ENCODE measurements at regions not wholly inside any gene's neighbourhood (a gene's known extent, or its start where the extent isn't known, plus 50 kb on each side); places are given as distances from the start of the nearest gene placed in this dataset.

DNA sequence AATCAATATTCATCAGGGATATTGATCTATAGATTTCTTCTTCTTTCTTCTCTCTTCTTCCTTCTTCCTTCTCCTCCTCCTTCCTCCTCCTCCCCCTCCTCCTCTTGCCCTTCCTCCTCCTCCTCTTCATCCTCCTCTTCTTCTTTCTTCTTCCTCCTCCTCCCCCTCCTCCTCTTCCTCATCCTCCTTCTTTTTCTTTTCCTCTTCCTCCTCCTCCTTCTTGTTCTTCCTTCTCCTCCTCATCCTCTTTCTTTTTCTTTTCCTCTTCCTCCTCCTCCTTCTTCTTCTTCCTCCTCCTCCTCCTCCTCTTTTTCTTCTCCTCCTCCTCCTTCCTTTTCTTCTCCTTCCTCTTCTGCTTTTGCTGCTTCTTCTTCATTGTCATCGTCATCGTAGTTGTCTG is 52.4 kb upstream of the SERINC1 start:
- DNase-seq: no peak

DNA sequence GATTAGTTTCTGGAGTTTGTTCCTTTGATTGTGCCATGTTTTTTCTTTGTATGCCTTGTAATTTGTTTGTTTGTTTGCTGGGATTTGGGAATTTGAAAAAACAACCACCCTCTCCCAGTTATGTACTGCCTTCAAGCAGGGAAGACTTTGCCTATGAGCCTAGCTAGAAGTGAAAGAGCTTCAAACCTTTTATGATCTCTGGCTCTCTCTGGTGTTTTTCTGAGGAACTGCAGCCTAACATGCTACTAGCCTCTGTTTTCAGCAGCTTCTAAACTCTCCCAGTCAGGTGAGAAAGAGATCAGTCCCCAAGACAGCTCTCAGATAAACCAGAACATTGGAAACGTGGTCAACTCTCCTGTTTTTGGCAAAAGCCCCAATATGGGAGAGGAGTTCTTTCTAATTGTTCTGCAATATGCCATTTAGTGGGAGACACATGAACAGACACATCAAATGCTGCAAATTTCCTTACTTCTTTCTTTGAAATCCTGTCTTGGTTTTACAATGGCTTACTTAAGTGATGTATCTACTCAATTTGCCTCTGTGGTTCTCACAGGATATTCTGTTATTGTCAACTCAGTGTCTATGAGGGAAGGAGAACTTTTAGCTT is 58.9 kb upstream of the SERINC1 start:
- DNase-seq: peak; percentile 45

DNA sequence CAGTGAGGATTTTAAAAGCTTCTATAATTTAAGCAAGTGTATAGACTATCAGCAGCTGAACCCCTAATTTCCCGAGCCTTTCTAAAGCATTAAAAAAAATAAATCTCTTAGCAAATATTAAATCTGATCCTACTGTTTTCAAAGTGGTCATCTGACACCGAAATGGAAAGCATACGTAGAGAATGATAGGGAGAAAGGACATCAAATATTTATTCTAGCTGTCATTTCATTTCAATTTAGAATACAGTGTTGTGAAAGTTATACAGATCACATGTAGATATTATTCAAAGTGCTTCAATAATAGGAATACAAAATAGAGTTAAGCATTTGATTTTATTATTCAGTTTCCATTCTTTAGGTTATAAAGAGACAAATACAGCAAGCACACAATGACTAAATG is 61.9 kb upstream of the PKIB start:
- DNase-seq: no peak

DNA sequence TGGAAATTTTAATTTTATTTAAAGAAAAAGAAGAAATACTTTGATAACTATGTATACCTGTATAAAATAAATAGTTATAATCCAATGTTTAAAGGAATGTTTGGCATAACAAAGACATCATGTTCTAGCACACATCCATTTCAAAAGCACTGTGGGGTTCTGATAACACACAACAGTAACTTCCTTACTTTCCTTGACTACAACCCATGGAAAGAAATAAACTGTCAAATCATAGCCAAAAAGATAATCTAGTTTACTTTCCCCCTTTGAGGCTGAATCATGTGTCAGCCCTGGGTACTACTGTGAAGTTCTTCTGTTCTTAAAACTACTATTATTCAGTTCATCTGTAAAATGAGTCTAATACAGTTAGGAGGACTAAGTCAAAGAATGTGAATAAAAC is 61.4 kb upstream of the PKIB start:
- DNase-seq: no peak

DNA sequence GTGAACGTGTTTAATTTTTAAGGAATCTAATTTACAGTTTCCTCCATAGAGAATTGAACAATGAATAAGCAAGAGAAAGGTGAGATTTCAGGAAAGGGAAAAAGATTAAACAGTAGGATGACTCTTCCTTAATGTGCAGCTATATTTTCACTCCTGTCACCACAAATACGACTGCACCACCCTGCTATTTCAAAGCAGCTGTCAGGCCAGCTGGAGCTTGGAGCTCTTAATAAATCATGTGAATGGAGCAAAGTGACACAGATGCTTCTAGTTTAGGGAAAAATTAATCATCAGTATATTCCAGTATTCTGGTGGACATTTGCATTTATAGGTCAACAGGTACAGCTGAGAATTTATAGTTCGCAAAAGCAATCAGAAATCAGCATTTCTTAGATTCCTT is 56.5 kb upstream of the PKIB start:
- DNase-seq: no peak

DNA sequence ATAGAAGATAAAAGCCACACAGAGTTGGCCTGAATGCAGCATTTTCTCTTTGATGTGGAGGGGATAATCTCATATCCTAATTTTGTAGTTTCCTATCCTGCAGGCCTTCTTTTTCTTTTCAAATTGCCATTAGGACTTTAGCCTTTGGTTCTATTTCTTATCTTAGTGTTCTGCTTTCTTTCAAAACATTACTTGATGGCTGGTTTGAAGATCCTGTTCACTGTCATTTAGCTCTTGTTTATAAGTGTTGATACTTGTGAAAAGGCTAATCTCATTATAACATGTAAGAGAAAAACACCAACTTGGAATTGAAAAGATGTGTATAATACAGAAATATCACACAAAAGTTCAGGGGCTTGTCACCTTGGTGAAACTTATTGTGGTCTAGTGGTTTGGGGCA is 54.6 kb upstream of the PKIB start:
- DNase-seq: no peak

DNA sequence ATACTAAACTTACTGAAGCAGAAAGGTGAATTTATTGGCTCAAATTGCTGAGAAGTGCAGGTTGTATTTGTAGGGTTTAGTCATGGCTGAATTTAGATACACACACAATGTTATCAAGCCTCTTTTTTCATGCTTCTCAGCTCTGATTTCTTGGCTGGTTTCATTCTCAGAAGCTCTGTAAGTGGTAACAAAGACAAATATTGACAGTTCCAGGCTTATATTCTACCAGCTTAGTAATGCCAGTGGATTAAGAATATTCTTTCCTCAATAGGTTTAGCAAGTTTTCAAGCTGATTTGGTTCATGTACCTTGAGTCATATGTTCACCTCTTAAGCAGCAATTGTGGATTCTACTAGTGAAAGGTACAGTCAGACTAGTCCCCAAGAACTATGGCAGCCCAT is 52.1 kb upstream of the PKIB start:
- DNase-seq: no peak
